IMR-90 (cell line): ENCODE measurements at regions not wholly inside any gene's neighbourhood (a gene's known extent, or its start where the extent isn't known, plus 50 kb on each side); places are given as distances from the start of the nearest gene placed in this dataset.

Source experiments
- BHLHE40 ChIP-seq: fragments of 150-350 bp; IDR thresholded peaks from 2 replicates; pipeline ENCODE4 v1.6.1; 2016; ENCODE audit warnings: mild to moderate bottlenecking, low read depth, low read length
- CEBPB ChIP-seq: IDR thresholded peaks from 2 replicates; pipeline ENCODE4 v1.6.1; 2012; ENCODE audit warnings: low read depth, low read length, improper control_type of control experiment
- CTCF ChIP-seq: conservative IDR thresholded peaks from 2 replicates; pipeline ENCODE4 v1.5.1; 2012; ENCODE audit warnings: mild to moderate bottlenecking, low read depth, low read length, improper control_type of control experiment
- FOS ChIP-seq: fragments of 150-350 bp; IDR thresholded peaks from 2 replicates; pipeline ENCODE4 v1.6.1; 2016; ENCODE audit warnings: low read depth, low read length
- MAFK ChIP-seq: IDR thresholded peaks from 2 replicates; pipeline ENCODE4 v1.6.1; 2012; ENCODE audit warnings: low read depth, low read length, improper control_type of control experiment
- MXI1 ChIP-seq: IDR thresholded peaks from 2 replicates; pipeline ENCODE4 v1.6.1; 2012; ENCODE audit warnings: low read depth, mild to moderate bottlenecking, low read length, moderate library complexity, borderline replicate concordance
- NFE2L2 ChIP-seq: fragments of 150-350 bp; IDR thresholded peaks from 2 replicates; pipeline ENCODE4 v1.6.1; 2016; ENCODE audit warnings: low read depth, mild to moderate bottlenecking, low read length
- POLR2A ChIP-seq: IDR thresholded peaks from 2 replicates; pipeline ENCODE4 v1.6.1; 2012; ENCODE audit warnings: mild to moderate bottlenecking, low read depth, low read length
- RAD21 ChIP-seq: IDR thresholded peaks from 2 replicates; pipeline ENCODE4 v1.6.1; 2012; ENCODE audit warnings: low read length, improper control_type of control experiment
- RCOR1 ChIP-seq: IDR thresholded peaks from 2 replicates; pipeline ENCODE4 v1.6.1; 2012; ENCODE audit warnings: mild to moderate bottlenecking, low read length, improper control_type of control experiment; ENCODE audit not compliant: insufficient replicate concordance
- SMC3 ChIP-seq: fragments of 150-350 bp; IDR thresholded peaks from 2 replicates; pipeline ENCODE4 v1.6.1; 2016; ENCODE audit warnings: low read depth, mild to moderate bottlenecking, antibody characterized with exemption, low read length, moderate library complexity

- TF ChIP-seq FOS, result no peak
- TF ChIP-seq CEBPB, result no peak
- no peak for TF ChIP-seq CTCF
- TF ChIP-seq SMC3, result no peak
- TF ChIP-seq RCOR1, result no peak
- no peak for TF ChIP-seq NFE2L2
- TF ChIP-seq POLR2A, result no peak
- no peak for TF ChIP-seq MXI1
- no peak for TF ChIP-seq MAFK
- no peak for TF ChIP-seq BHLHE40
- no peak for TF ChIP-seq RAD21
These were observed 424.5 kb upstream of the FAM47C start for GRCh38 chrX:36583674-36584073.
